ENCODE measurements at regions not wholly inside any gene's neighbourhood (a gene's known extent, or its start where the extent isn't known, plus 50 kb on each side); places are given as distances from the start of the nearest gene placed in this dataset.

- no peak for TF ChIP-seq CTCF (IDR thresholded peaks at IDR 0.05; ENCODE audit: low read depth, low read length)
- no peak for TF ChIP-seq EZH2phosphoT487 (IDR thresholded peaks at IDR 0.05; ENCODE audit: low read depth)
Measured at GRCh38 chr1:199396456-199396855, 631.1 kb upstream of the NR5A2 start.

Data from OCI-LY3 (cell line).